HEK293 (cell line): ENCODE measurements at regions not wholly inside any gene's neighbourhood (a gene's known extent, or its start where the extent isn't known, plus 50 kb on each side); places are given as distances from the start of the nearest gene placed in this dataset.

Source experiments
- PRDM1 ChIP-seq: fragments of 450-650 bp; formaldehyde crosslinking; IDR thresholded peaks from 2 replicates; pipeline ENCODE4; 2016; ENCODE audit warnings: missing biosample characterization, missing genetic modification characterization
- ZNF121 ChIP-seq: fragments of 450-650 bp; formaldehyde crosslinking; IDR thresholded peaks from 2 replicates; pipeline ENCODE4 v1.5.1; 2016; ENCODE audit warnings: missing biosample characterization, missing genetic modification characterization
- TF ChIP-seq, protein P1 (sequence below): fragments of 450-650 bp; formaldehyde crosslinking; IDR thresholded peaks from 2 replicates; pipeline ENCODE4 v1.5.1; 2016; ENCODE audit warnings: missing biosample characterization, missing genetic modification characterization
- TF ChIP-seq, protein P2 (sequence below): fragments of 450-650 bp; formaldehyde crosslinking; IDR thresholded peaks from 2 replicates; pipeline ENCODE4 v1.5.1; 2016; ENCODE audit warnings: missing biosample characterization, missing genetic modification characterization
- TF ChIP-seq, protein P3 (sequence below): fragments of 450-650 bp; formaldehyde crosslinking; IDR thresholded peaks from 2 replicates; pipeline ENCODE4 v1.5.1; 2016; ENCODE audit warnings: missing biosample characterization, missing genetic modification characterization
- TF ChIP-seq, protein P4 (sequence below): fragments of 450-650 bp; formaldehyde crosslinking; IDR thresholded peaks from 2 replicates; pipeline ENCODE4 v1.5.1; 2016; ENCODE audit warnings: missing biosample characterization, missing genetic modification characterization

DNA sequence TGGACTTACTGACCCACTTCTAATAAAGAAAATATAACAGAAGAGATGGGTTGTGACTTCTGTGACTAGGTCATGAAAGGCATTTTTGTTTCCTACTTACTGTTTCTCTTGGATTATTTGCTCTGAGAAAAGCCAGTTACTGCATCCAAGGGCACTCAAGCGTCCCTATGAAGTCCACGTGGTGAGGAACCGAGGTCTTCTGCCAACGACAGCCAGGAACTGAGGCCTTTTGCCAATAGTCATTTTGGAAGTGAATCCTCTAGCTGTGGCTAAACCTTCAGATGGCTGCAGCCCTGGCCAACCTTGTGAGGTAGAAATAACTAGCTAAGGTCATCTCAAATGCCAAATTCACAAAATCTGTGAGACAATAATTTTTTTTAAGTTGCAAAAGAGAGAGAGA, 449.8 kb upstream of the RGPD4 start:
- TF ChIP-seq, protein P1, sequence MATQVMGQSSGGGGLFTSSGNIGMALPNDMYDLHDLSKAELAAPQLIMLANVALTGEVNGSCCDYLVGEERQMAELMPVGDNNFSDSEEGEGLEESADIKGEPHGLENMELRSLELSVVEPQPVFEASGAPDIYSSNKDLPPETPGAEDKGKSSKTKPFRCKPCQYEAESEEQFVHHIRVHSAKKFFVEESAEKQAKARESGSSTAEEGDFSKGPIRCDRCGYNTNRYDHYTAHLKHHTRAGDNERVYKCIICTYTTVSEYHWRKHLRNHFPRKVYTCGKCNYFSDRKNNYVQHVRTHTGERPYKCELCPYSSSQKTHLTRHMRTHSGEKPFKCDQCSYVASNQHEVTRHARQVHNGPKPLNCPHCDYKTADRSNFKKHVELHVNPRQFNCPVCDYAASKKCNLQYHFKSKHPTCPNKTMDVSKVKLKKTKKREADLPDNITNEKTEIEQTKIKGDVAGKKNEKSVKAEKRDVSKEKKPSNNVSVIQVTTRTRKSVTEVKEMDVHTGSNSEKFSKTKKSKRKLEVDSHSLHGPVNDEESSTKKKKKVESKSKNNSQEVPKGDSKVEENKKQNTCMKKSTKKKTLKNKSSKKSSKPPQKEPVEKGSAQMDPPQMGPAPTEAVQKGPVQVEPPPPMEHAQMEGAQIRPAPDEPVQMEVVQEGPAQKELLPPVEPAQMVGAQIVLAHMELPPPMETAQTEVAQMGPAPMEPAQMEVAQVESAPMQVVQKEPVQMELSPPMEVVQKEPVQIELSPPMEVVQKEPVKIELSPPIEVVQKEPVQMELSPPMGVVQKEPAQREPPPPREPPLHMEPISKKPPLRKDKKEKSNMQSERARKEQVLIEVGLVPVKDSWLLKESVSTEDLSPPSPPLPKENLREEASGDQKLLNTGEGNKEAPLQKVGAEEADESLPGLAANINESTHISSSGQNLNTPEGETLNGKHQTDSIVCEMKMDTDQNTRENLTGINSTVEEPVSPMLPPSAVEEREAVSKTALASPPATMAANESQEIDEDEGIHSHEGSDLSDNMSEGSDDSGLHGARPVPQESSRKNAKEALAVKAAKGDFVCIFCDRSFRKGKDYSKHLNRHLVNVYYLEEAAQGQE (tag by site-specific recombination), result no peak
- TF ChIP-seq, protein P2, sequence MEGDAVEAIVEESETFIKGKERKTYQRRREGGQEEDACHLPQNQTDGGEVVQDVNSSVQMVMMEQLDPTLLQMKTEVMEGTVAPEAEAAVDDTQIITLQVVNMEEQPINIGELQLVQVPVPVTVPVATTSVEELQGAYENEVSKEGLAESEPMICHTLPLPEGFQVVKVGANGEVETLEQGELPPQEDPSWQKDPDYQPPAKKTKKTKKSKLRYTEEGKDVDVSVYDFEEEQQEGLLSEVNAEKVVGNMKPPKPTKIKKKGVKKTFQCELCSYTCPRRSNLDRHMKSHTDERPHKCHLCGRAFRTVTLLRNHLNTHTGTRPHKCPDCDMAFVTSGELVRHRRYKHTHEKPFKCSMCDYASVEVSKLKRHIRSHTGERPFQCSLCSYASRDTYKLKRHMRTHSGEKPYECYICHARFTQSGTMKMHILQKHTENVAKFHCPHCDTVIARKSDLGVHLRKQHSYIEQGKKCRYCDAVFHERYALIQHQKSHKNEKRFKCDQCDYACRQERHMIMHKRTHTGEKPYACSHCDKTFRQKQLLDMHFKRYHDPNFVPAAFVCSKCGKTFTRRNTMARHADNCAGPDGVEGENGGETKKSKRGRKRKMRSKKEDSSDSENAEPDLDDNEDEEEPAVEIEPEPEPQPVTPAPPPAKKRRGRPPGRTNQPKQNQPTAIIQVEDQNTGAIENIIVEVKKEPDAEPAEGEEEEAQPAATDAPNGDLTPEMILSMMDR (tag by site-specific recombination), result no peak
- TF ChIP-seq, protein P3, sequence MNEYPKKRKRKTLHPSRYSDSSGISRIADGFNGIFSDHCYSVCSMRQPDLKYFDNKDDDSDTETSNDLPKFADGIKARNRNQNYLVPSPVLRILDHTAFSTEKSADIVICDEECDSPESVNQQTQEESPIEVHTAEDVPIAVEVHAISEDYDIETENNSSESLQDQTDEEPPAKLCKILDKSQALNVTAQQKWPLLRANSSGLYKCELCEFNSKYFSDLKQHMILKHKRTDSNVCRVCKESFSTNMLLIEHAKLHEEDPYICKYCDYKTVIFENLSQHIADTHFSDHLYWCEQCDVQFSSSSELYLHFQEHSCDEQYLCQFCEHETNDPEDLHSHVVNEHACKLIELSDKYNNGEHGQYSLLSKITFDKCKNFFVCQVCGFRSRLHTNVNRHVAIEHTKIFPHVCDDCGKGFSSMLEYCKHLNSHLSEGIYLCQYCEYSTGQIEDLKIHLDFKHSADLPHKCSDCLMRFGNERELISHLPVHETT (tag by site-specific recombination), result no peak
- TF ChIP-seq, protein P4, sequence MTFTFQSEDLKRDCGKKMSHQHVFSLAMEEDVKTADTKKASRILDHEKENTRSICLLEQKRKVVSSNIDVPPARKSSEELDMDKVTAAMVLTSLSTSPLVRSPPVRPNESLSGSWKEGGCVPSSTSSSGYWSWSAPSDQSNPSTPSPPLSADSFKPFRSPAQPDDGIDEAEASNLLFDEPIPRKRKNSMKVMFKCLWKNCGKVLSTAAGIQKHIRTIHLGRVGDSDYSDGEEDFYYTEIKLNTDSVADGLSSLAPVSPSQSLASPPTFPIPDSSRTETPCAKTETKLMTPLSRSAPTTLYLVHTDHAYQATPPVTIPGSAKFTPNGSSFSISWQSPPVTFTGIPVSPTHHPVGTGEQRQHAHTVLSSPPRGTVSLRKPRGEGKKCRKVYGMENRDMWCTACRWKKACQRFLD, result no peak
- TF ChIP-seq PRDM1 (no peak), ZNF121 (tag by site-specific recombination) (no peak)
